Loucy (cell line): ENCODE measurements at regions not wholly inside any gene's neighbourhood (a gene's known extent, or its start where the extent isn't known, plus 50 kb on each side); places are given as distances from the start of the nearest gene placed in this dataset.

Experiments
- H2AFZ ChIP-seq: fragments of 200-600 bp; sonication (generic); 2 replicates; pipeline ENCODE4 v1.6.0; 2016; ENCODE audit warnings: antibody characterized with exemption, mild to moderate bottlenecking, low read length, moderate library complexity
- H3F3A ChIP-seq: fragments of 200-600 bp; 2 replicates; pipeline ENCODE4 v1.6.0; 2016; ENCODE audit warnings: antibody characterized with exemption, low read depth, mild to moderate bottlenecking
- H3K27me3 ChIP-seq: fragments of 200-600 bp; sonication (generic); 2 replicates; pipeline ENCODE4 v1.6.1; 2014; ENCODE audit warnings: low read length, mild to moderate bottlenecking; ENCODE audit not compliant: insufficient read depth, poor library complexity, severe bottlenecking
- H3K36me3 ChIP-seq: fragments of 200-600 bp; sonication (generic); 2 replicates; pipeline ENCODE4 v1.6.1; 2016; ENCODE audit warnings: low read length; ENCODE audit not compliant: insufficient read depth
- H3K4me1 ChIP-seq: fragments of 200-600 bp; sonication (generic); 2 replicates; pipeline ENCODE4 v1.5.1; 2014; ENCODE audit warnings: low read length, mild to moderate bottlenecking; ENCODE audit not compliant: insufficient read depth, poor library complexity, severe bottlenecking
- H3K4me2 ChIP-seq: fragments of 200-600 bp; sonication (generic); 2 replicates; pipeline ENCODE4 v1.6.0; 2014; ENCODE audit warnings: antibody characterized with exemption, low read length, low read depth, mild to moderate bottlenecking; ENCODE audit not compliant: poor library complexity, severe bottlenecking
- H3K4me3 ChIP-seq: fragments of 200-600 bp; sonication (generic); 2 replicates; pipeline ENCODE4 v1.5.1; 2014; ENCODE audit warnings: low read length, mild to moderate bottlenecking, mixed read lengths; ENCODE audit not compliant: poor library complexity, severe bottlenecking
- H3K79me2 ChIP-seq: fragments of 200-600 bp; sonication (generic); 2 replicates; pipeline ENCODE4 v1.6.1; 2014; ENCODE audit warnings: low read length; ENCODE audit not compliant: insufficient read depth
- H3K9ac ChIP-seq: fragments of 200-600 bp; sonication (generic); 2 replicates; pipeline ENCODE4 v1.6.0; 2014; ENCODE audit warnings: mild to moderate bottlenecking, low read depth, low read length, moderate library complexity; ENCODE audit not compliant: poor library complexity, severe bottlenecking
- H3K9me2 ChIP-seq: fragments of 200-600 bp; sonication (generic); replicated peaks from 2 replicates; pipeline ENCODE4 v1.6.1; 2016; ENCODE audit warnings: low read depth, low read length, mixed read lengths
- H3K9me3 ChIP-seq: fragments of 200-600 bp; sonication (generic); 2 replicates; pipeline ENCODE4 v1.6.1; 2014; ENCODE audit warnings: mild to moderate bottlenecking, antibody characterized with exemption, low read length, low read depth; ENCODE audit not compliant: insufficient read depth
- H4K20me1 ChIP-seq: fragments of 200-600 bp; sonication (generic); 2 replicates; pipeline ENCODE4 v1.6.0; 2014; ENCODE audit warnings: antibody characterized with exemption, low read length, mild to moderate bottlenecking; ENCODE audit not compliant: insufficient read depth, poor library complexity, severe bottlenecking
- EZH2phosphoT487 ChIP-seq: fragments of 200-600 bp; IDR thresholded peaks from 2 replicates; pipeline ENCODE4 v1.6.1; 2018; ENCODE audit warnings: antibody characterized with exemption, mild to moderate bottlenecking, moderate library complexity, borderline replicate concordance
- TF ChIP-seq, protein P1 (sequence below): fragments of 200-600 bp; sonication (generic); conservative IDR thresholded peaks from 2 replicates; pipeline ENCODE4 v1.5.1; 2014; ENCODE audit warnings: mild to moderate bottlenecking, antibody characterized with exemption, low read length

DNA sequence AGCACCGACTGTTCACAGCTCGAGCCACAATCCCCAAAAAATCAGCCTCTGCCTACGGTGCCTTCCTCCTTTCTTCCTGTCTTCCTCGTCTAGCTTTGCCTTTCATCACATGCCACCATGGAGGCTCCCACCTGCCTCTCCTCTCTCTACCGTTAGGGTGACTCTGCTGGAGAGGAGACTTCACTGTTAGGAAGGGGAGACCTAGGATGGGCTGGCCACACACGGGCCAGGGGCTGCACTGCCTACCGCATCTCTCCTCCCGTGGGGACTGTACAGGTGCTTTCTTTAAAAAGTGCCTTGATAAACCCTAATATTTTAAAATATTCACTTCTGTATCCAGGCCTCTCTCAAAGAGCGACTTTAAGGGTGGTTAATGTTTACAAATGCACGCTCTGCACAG is 1104.7 kb downstream of the BCL11B start:
- H3K9me3 ChIP-seq = no peaks in the 10 kb centered on the region
- peak overlapping the region; percentile 46 for H3K9ac ChIP-seq
- TF ChIP-seq, protein P1, sequence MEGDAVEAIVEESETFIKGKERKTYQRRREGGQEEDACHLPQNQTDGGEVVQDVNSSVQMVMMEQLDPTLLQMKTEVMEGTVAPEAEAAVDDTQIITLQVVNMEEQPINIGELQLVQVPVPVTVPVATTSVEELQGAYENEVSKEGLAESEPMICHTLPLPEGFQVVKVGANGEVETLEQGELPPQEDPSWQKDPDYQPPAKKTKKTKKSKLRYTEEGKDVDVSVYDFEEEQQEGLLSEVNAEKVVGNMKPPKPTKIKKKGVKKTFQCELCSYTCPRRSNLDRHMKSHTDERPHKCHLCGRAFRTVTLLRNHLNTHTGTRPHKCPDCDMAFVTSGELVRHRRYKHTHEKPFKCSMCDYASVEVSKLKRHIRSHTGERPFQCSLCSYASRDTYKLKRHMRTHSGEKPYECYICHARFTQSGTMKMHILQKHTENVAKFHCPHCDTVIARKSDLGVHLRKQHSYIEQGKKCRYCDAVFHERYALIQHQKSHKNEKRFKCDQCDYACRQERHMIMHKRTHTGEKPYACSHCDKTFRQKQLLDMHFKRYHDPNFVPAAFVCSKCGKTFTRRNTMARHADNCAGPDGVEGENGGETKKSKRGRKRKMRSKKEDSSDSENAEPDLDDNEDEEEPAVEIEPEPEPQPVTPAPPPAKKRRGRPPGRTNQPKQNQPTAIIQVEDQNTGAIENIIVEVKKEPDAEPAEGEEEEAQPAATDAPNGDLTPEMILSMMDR = no peak
- TF ChIP-seq EZH2phosphoT487 = no peak
- H3K36me3 ChIP-seq = no peaks in the 10 kb centered on the region
- no peaks in the 10 kb centered on the region for H4K20me1 ChIP-seq
- H2AFZ ChIP-seq = no peak overlapping the region
- no peaks in the 10 kb centered on the region for H3K9me2 ChIP-seq
- no peaks in the 10 kb centered on the region for H3F3A ChIP-seq
- peak overlapping the region; percentile 11 for H3K4me2 ChIP-seq
- H3K4me1 ChIP-seq = peaks cover 42% of the 10 kb centered on the region
- no peak overlapping the region for H3K4me3 ChIP-seq
- no peaks in the 10 kb centered on the region for H3K27me3 ChIP-seq
- H3K79me2 ChIP-seq = no peaks in the 10 kb centered on the region

DNA sequence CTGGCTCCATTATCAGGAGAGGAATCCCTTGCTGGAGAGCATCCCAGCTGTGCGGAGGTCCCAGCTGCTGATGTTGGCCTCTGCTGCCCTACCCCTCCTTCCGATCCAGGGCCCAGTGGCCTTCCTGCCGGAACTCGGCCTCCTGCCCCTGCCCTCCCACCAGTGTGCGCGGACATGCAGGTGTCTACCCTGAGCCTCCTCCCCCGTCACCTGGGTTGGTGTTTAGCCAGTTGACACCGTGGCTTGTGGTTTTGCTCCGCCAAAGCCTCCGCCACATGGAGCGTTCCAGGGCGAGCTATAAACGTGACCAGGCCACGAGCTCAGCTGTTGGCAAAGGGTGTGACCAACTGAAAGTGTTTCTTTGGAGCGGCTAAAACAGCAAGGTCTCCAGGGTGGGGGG is 1104.3 kb downstream of the BCL11B start:
- no peaks in the 10 kb centered on the region for H3K36me3 ChIP-seq
- H4K20me1 ChIP-seq = no peaks in the 10 kb centered on the region
- H3K9me3 ChIP-seq = no peaks in the 10 kb centered on the region
- peak overlapping the region; percentile 46 for H3K9ac ChIP-seq
- H3F3A ChIP-seq = no peaks in the 10 kb centered on the region; the same call in 1 of the 2 replicates
- peak overlapping the region; percentile 11 for H3K4me2 ChIP-seq
- no peak overlapping the region for H2AFZ ChIP-seq
- no peaks in the 10 kb centered on the region for H3K27me3 ChIP-seq
- no peak overlapping the region for H3K4me3 ChIP-seq
- peaks cover 47% of the 10 kb centered on the region for H3K4me1 ChIP-seq
- H3K9me2 ChIP-seq = no peaks in the 10 kb centered on the region
- no peaks in the 10 kb centered on the region for H3K79me2 ChIP-seq
- TF ChIP-seq EZH2phosphoT487 = no peak
- TF ChIP-seq, protein P1 = no peak

DNA sequence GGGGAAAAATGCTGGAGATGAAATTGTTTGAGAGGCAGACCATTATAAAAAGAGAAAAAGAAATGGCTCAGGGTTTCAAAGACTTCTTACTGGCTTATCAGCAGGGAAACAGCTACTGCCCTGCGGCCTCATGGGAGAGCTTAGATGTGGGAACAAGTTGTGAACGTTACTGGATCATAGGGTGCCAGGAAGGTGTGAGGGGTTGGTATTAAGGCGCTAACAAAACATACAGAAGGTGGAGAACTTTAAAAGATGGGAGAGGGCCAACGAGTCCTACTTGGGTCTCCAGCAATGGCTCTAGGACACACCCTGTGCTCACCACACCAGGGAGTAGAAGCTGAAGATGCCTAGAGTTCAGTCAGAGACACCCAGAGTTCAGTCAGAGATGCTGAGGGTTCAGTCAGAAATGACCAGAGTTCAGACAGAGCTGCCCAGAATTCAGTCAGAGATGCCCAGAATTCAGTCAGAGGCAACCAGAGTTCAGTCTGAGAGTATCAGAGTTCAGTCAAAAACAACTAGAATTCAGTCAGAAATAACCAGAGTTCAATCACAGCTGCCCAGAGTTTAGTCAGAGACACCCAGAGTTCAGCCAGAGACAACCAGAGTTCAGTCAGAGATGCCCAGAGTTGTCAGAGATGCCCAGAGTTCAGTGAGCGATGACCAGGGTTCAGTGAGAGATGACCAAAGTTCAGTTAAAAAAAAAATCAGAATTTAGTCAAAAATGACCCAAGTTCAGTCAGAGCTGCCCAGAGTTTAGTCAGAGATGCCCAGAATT is 1103.6 kb downstream of the BCL11B start:
- no peak overlapping the region for H2AFZ ChIP-seq
- no peaks in the 10 kb centered on the region for H3K79me2 ChIP-seq
- H3K9ac ChIP-seq = peak overlapping the region; percentile 36
- peak overlapping the region; percentile 11 for H3K4me2 ChIP-seq
- no peaks in the 10 kb centered on the region for H3K27me3 ChIP-seq
- no peaks in the 10 kb centered on the region for H3K9me2 ChIP-seq
- no peaks in the 10 kb centered on the region for H3K36me3 ChIP-seq
- no peaks in the 10 kb centered on the region for H3K9me3 ChIP-seq
- TF ChIP-seq, protein P1 = no peak
- no peak for TF ChIP-seq EZH2phosphoT487
- no peaks in the 10 kb centered on the region for H4K20me1 ChIP-seq
- H3F3A ChIP-seq = peaks cover 4% of the 10 kb centered on the region; the same call in 1 of the 2 replicates
- H3K4me1 ChIP-seq = peaks cover 52% of the 10 kb centered on the region
- H3K4me3 ChIP-seq = no peak overlapping the region
